ENCODE measurements at regions not wholly inside any gene's neighbourhood (a gene's known extent, or its start where the extent isn't known, plus 50 kb on each side); places are given as distances from the start of the nearest gene placed in this dataset.
"Not testable (repeated sequence)": the region's sequence is repeated elsewhere in the genome, so short reads cannot be mapped to it uniquely, and the experiment has no call there.

GRCh38 chr21:27320868-27321267 is 354.0 kb upstream of the ADAMTS5 start:
- Mint-ChIP-seq H3K36me3 (ENCODE audit: low read depth) (no peaks in the 10 kb centered on the region), H3K4me1 (no peaks in the 10 kb centered on the region), H3K27ac (no peak overlapping the region), H3K4me3 (no peak overlapping the region), H3K9me3 (peaks cover 8% of the 10 kb centered on the region), H3K27me3 (no peaks in the 10 kb centered on the region)
- intact Hi-C loops (cut with micrococcal nuclease): no loop called here
- no peak for TF ChIP-seq CTCF (IDR thresholded peaks at IDR 0.05)
- DNase-seq (no peak), ATAC-seq (ENCODE audit: low read depth) (no peak)
- ChIA-PET POLR2A (no interaction called here), CTCF (no interaction called here)

- H3K27ac Mint-ChIP-seq; intact Hi-C loops (cut with micrococcal nuclease); H3K4me1 Mint-ChIP-seq; CTCF ChIA-PET; POLR2A ChIA-PET; H3K9me3 Mint-ChIP-seq; H3K4me3 Mint-ChIP-seq; H3K36me3 Mint-ChIP-seq (ENCODE audit: low read depth); H3K27me3 Mint-ChIP-seq; DNase-seq; ATAC-seq (ENCODE audit: low read depth): not testable (repeated sequence)
These were observed 350.7 kb upstream of the ADAMTS5 start for GRCh38 chr21:27317601-27318000.

GRCh38 chr21:27315373-27315772 is 348.5 kb upstream of the ADAMTS5 start:
- no peak for TF ChIP-seq CTCF (IDR thresholded peaks at IDR 0.05)
- Mint-ChIP-seq H3K9me3 (peaks cover 7% of the 10 kb centered on the region), H3K4me3 (no peak overlapping the region), H3K4me1 (no peaks in the 10 kb centered on the region), H3K36me3 (ENCODE audit: low read depth) (no peaks in the 10 kb centered on the region), H3K27me3 (no peaks in the 10 kb centered on the region), H3K27ac (no peak overlapping the region)
- ATAC-seq (ENCODE audit: low read depth): no peak
- intact Hi-C loops (cut with micrococcal nuclease): no loop called here
- ChIA-PET POLR2A (no interaction called here), CTCF (no interaction called here)
- no peak for DNase-seq

GRCh38 chr21:27314131-27314530 is 347.2 kb upstream of the ADAMTS5 start:
- Mint-ChIP-seq H3K4me1 (no peaks in the 10 kb centered on the region), H3K27ac (no peak overlapping the region), H3K4me3 (no peak overlapping the region), H3K27me3 (no peaks in the 10 kb centered on the region), H3K9me3 (peaks cover 7% of the 10 kb centered on the region), H3K36me3 (ENCODE audit: low read depth) (no peaks in the 10 kb centered on the region)
- ChIA-PET POLR2A (no interaction called here), CTCF (no interaction called here)
- TF ChIP-seq CTCF (IDR thresholded peaks at IDR 0.05): no peak
- ATAC-seq (ENCODE audit: low read depth): no peak
- no peak for DNase-seq
- intact Hi-C loops (cut with micrococcal nuclease): no loop called here

- Mint-ChIP-seq H3K4me1 (no peaks in the 10 kb centered on the region), H3K27me3 (no peaks in the 10 kb centered on the region), H3K9me3 (peaks cover 7% of the 10 kb centered on the region), H3K36me3 (ENCODE audit: low read depth) (no peaks in the 10 kb centered on the region), H3K4me3 (no peak overlapping the region), H3K27ac (no peak overlapping the region)
- no peak for ATAC-seq (ENCODE audit: low read depth)
- DNase-seq: no peak
- ChIA-PET CTCF (no interaction called here), POLR2A (no interaction called here)
- TF ChIP-seq CTCF (IDR thresholded peaks at IDR 0.05): no peak
- intact Hi-C loops (cut with micrococcal nuclease): no loop called here
These were observed 340.2 kb upstream of the ADAMTS5 start for GRCh38 chr21:27306791-27307775.

Data from activated B cell treated with CpG ODN at 0.5 μM for 24 hours (primary cell).